HEK293T (cell line): ENCODE measurements at regions not wholly inside any gene's neighbourhood (a gene's known extent, or its start where the extent isn't known, plus 50 kb on each side); places are given as distances from the start of the nearest gene placed in this dataset.

ENCODE experiments used
- ARNT ChIP-seq: fragments of 450-650 bp; IDR thresholded peaks from 2 replicates; pipeline ENCODE4 v1.6.1; 2017; ENCODE audit warnings: mild to moderate bottlenecking
- BHLHE40 ChIP-seq: fragments of 450-650 bp; IDR thresholded peaks from 2 replicates; pipeline ENCODE4 v1.6.1; 2016; ENCODE audit warnings: mild to moderate bottlenecking, moderate library complexity, borderline replicate concordance
- FOXA1 ChIP-seq: fragments of 450-650 bp; IDR thresholded peaks from 2 replicates; pipeline ENCODE4 v1.6.1; 2016; ENCODE audit warnings: mild to moderate bottlenecking
- FOXM1 ChIP-seq: fragments of 450-650 bp; IDR thresholded peaks from 2 replicates; pipeline ENCODE4 v1.6.1; 2017; ENCODE audit warnings: mild to moderate bottlenecking, borderline replicate concordance
- NFRKB ChIP-seq: fragments of 450-650 bp; IDR thresholded peaks from 2 replicates; pipeline ENCODE4 v1.6.1; 2016; ENCODE audit warnings: mild to moderate bottlenecking, moderate library complexity
- PKNOX1 ChIP-seq: fragments of 450-650 bp; IDR thresholded peaks from 2 replicates; pipeline ENCODE4 v1.6.1; 2016
- SP1 ChIP-seq: fragments of 450-650 bp; IDR thresholded peaks from 2 replicates; pipeline ENCODE4 v1.6.1; 2017
- SUZ12 ChIP-seq: fragments of 450-650 bp; IDR thresholded peaks from 2 replicates; pipeline ENCODE4 v1.6.1; 2016; ENCODE audit warnings: mild to moderate bottlenecking
- ZNF384 ChIP-seq: fragments of 450-650 bp; IDR thresholded peaks from 2 replicates; pipeline ENCODE4 v1.6.1; 2016

GRCh38 chr12:114285554-114285953 is 120.4 kb downstream of the TBX5 start:
- TF ChIP-seq BHLHE40 (no peak), PKNOX1 (no peak), FOXA1 (no peak), SP1 (no peak), NFRKB (no peak), ZNF384 (no peak), SUZ12 (no peak), FOXM1 (no peak), ARNT (no peak)
